ENCODE measurements at regions not wholly inside any gene's neighbourhood (a gene's known extent, or its start where the extent isn't known, plus 50 kb on each side); places are given as distances from the start of the nearest gene placed in this dataset.

GRCh38 chr6:67190733-67191132 lies 1444.3 kb upstream of the ADGRB3 start:
- no peaks in the 10 kb centered on the region for H4K20me1 ChIP-seq
- no peak overlapping the region for H3K4me3 ChIP-seq
- no peaks in the 10 kb centered on the region for H3K36me3 ChIP-seq
- peaks cover 0 to 16% (median 6%) of the 10 kb centered on the region in 11 experiments; a peak in 11 of 22 replicates for H3K9me3 ChIP-seq (replicated peaks in 1 of 11)
- H3K9ac ChIP-seq = no peak overlapping the region
- no peak overlapping the region for H3K27ac ChIP-seq
- no peak overlapping the region for H3K4me2 ChIP-seq
- no peaks in the 10 kb centered on the region for H3K4me1 ChIP-seq
- no peaks in the 10 kb centered on the region for H3K27me3 ChIP-seq
- TF ChIP-seq Cebpa-rat (IDR thresholded peaks at IDR 0.05) = no peak

- no peak overlapping the region for H3K4me3 ChIP-seq
These were observed 1450.7 kb upstream of the ADGRB3 start for GRCh38 chr6:67184405-67184804.

GRCh38 chr6:67175101-67175500 lies 1460.0 kb upstream of the ADGRB3 start:
- no peak for TF ChIP-seq Cebpa-rat (IDR thresholded peaks at IDR 0.05)
- Histone ChIP-seq H3K4me1 (no peaks in the 10 kb centered on the region), H3K9ac (no peak overlapping the region), H4K20me1 (no peaks in the 10 kb centered on the region), H3K9me3 (replicated peaks in 1 of 11) (no peaks in the 10 kb centered on the region), H3K27me3 (no peaks in the 10 kb centered on the region), H3K36me3 (no peaks in the 10 kb centered on the region), H3K4me3 (no peak overlapping the region), H3K27ac (no peak overlapping the region), H3K4me2 (no peak overlapping the region)

More at GRCh38 chr6:67184405-67184804, 1450.7 kb upstream of the ADGRB3 start:
- Histone ChIP-seq H3K9ac (no peak overlapping the region), H3K36me3 (no peaks in the 10 kb centered on the region), H3K9me3 (replicated peaks in 1 of 11) (no peaks in the 10 kb centered on the region), H3K4me2 (no peak overlapping the region), H4K20me1 (no peaks in the 10 kb centered on the region), H3K27ac (no peak overlapping the region), H3K4me1 (no peaks in the 10 kb centered on the region), H3K27me3 (no peaks in the 10 kb centered on the region)
- TF ChIP-seq Cebpa-rat (IDR thresholded peaks at IDR 0.05) = no peak

- H3K4me2 ChIP-seq = no peak overlapping the region
- H3K27me3 ChIP-seq = no peaks in the 10 kb centered on the region
- no peaks in the 10 kb centered on the region for H3K4me1 ChIP-seq
- TF ChIP-seq Cebpa-rat (IDR thresholded peaks at IDR 0.05) = no peak
- no peak overlapping the region for H3K9ac ChIP-seq
- no peaks in the 10 kb centered on the region for H4K20me1 ChIP-seq
- H3K36me3 ChIP-seq = no peaks in the 10 kb centered on the region
- peaks cover 11 to 14% (median 13%) of the 10 kb centered on the region in 11 experiments for H3K9me3 ChIP-seq (replicated peaks in 1 of 11)
- H3K27ac ChIP-seq = no peak overlapping the region
- H3K4me3 ChIP-seq = no peak overlapping the region
These were observed 1458.6 kb upstream of the EYS start for GRCh38 chr6:67165606-67166005.

- TF ChIP-seq Cebpa-rat (IDR thresholded peaks at IDR 0.05) = no peak
- Histone ChIP-seq H4K20me1 (no peaks in the 10 kb centered on the region), H3K9me3 (replicated peaks in 1 of 11) (peaks cover 18 to 24% (median 20%) of the 10 kb centered on the region in 11 experiments), H3K9ac (no peak overlapping the region), H3K27me3 (no peaks in the 10 kb centered on the region), H3K4me3 (no peak overlapping the region), H3K4me2 (no peak overlapping the region), H3K27ac (no peak overlapping the region), H3K36me3 (no peaks in the 10 kb centered on the region), H3K4me1 (no peaks in the 10 kb centered on the region)
These were observed 1453.8 kb upstream of the EYS start for GRCh38 chr6:67160820-67161219.

GRCh38 chr6:67141005-67141404 lies 1434.0 kb upstream of the EYS start:
- no peak for TF ChIP-seq Cebpa-rat (IDR thresholded peaks at IDR 0.05)
- Histone ChIP-seq H3K9me3 (replicated peaks in 1 of 11) (peaks cover 0 to 9% (median 0%) of the 10 kb centered on the region in 11 experiments; a peak in 3 of 22 replicates), H3K27ac (no peak overlapping the region), H3K27me3 (no peaks in the 10 kb centered on the region), H3K4me1 (no peaks in the 10 kb centered on the region), H3K4me2 (no peak overlapping the region), H3K4me3 (no peak overlapping the region), H3K36me3 (no peaks in the 10 kb centered on the region), H4K20me1 (no peaks in the 10 kb centered on the region), H3K9ac (no peak overlapping the region)

- Histone ChIP-seq H3K27ac (no peak overlapping the region), H3K36me3 (no peaks in the 10 kb centered on the region), H3K4me3 (no peak overlapping the region), H3K9ac (no peak overlapping the region), H4K20me1 (no peaks in the 10 kb centered on the region), H3K4me1 (no peaks in the 10 kb centered on the region), H3K9me3 (replicated peaks in 1 of 11) (no peaks in the 10 kb centered on the region), H3K4me2 (no peak overlapping the region), H3K27me3 (no peaks in the 10 kb centered on the region)
- no peak for TF ChIP-seq Cebpa-rat (IDR thresholded peaks at IDR 0.05)
These were observed 1426.9 kb upstream of the EYS start for GRCh38 chr6:67133973-67134372.

- Histone ChIP-seq H3K27me3 (no peaks in the 10 kb centered on the region), H3K4me1 (no peaks in the 10 kb centered on the region), H3K4me3 (no peak overlapping the region), H3K4me2 (no peak overlapping the region), H3K9me3 (replicated peaks in 1 of 11) (no peaks in the 10 kb centered on the region), H3K27ac (no peak overlapping the region), H3K36me3 (no peaks in the 10 kb centered on the region), H4K20me1 (no peaks in the 10 kb centered on the region), H3K9ac (no peak overlapping the region)
- no peak for TF ChIP-seq Cebpa-rat (IDR thresholded peaks at IDR 0.05)
These were observed 1424.8 kb upstream of the EYS start for GRCh38 chr6:67131827-67132226.

GRCh38 chr6:67129780-67130179 lies 1422.8 kb upstream of the EYS start:
- H4K20me1 ChIP-seq = no peaks in the 10 kb centered on the region
- H3K4me1 ChIP-seq = no peaks in the 10 kb centered on the region
- H3K27ac ChIP-seq = no peak overlapping the region
- H3K27me3 ChIP-seq = no peaks in the 10 kb centered on the region
- H3K36me3 ChIP-seq = no peaks in the 10 kb centered on the region
- no peak overlapping the region for H3K9ac ChIP-seq
- no peaks in the 10 kb centered on the region for H3K9me3 ChIP-seq (replicated peaks in 1 of 11)
- no peak for TF ChIP-seq Cebpa-rat (IDR thresholded peaks at IDR 0.05)
- H3K4me2 ChIP-seq = no peak overlapping the region
- H3K4me3 ChIP-seq = no peak overlapping the region

GRCh38 chr6:67127041-67127440 lies 1420.0 kb upstream of the EYS start:
- Histone ChIP-seq H3K36me3 (no peaks in the 10 kb centered on the region), H3K9ac (no peak overlapping the region), H3K4me3 (no peak overlapping the region), H3K27me3 (no peaks in the 10 kb centered on the region), H3K4me1 (no peaks in the 10 kb centered on the region), H3K9me3 (replicated peaks in 1 of 11) (no peaks in the 10 kb centered on the region), H4K20me1 (no peaks in the 10 kb centered on the region), H3K4me2 (no peak overlapping the region), H3K27ac (no peak overlapping the region)
- no peak for TF ChIP-seq Cebpa-rat (IDR thresholded peaks at IDR 0.05)

- TF ChIP-seq Cebpa-rat (IDR thresholded peaks at IDR 0.05) = no peak
- no peak overlapping the region for H3K4me2 ChIP-seq
- no peaks in the 10 kb centered on the region for H3K9me3 ChIP-seq (replicated peaks in 1 of 11)
- H4K20me1 ChIP-seq = no peaks in the 10 kb centered on the region
- no peaks in the 10 kb centered on the region for H3K36me3 ChIP-seq
- no peak overlapping the region for H3K4me3 ChIP-seq
- no peak overlapping the region for H3K27ac ChIP-seq
- no peaks in the 10 kb centered on the region for H3K27me3 ChIP-seq
- H3K9ac ChIP-seq = no peak overlapping the region
- no peaks in the 10 kb centered on the region for H3K4me1 ChIP-seq
These were observed 1414.1 kb upstream of the EYS start for GRCh38 chr6:67121115-67121514.
